GM23338 (cell line): ENCODE measurements at regions not wholly inside any gene's neighbourhood (a gene's known extent, or its start where the extent isn't known, plus 50 kb on each side); places are given as distances from the start of the nearest gene placed in this dataset.

Experiments
- ATAC-seq: fragments of 200-7000 bp; cut with Tn5 transposase; 3 replicates; pipeline ENCODE4 v1.9.1; 2020
- DNase-seq: peaks from one replicate; pipeline ENCODE4 v3.0.0-alpha.2; 2015; ENCODE audit warnings: low spot score
- H2AFZ ChIP-seq: fragments of 200-600 bp; sonication (generic); 2 replicates; pipeline ENCODE4 v1.8.0; 2016; ENCODE audit warnings: antibody characterized with exemption, mild to moderate bottlenecking, moderate library complexity
- H3F3A ChIP-seq: fragments of 200-600 bp; sonication (generic); replicated peaks from 2 replicates; pipeline ENCODE4 v1.8.0; 2017; ENCODE audit warnings: antibody characterized with exemption, mixed run types, low read depth
- H3K27ac ChIP-seq: fragments of 200-600 bp; sonication (generic); 2 replicates; pipeline ENCODE4 v1.6.1; 2016; ENCODE audit warnings: low read depth
- H3K27me3 ChIP-seq: fragments of 200-600 bp; sonication (generic); 2 replicates; pipeline ENCODE4 v1.8.0; 2016; ENCODE audit warnings: mild to moderate bottlenecking, mixed run types, moderate library complexity; ENCODE audit not compliant: insufficient read depth
- H3K36me3 ChIP-seq: fragments of 200-600 bp; sonication (generic); 2 replicates; pipeline ENCODE4 v1.8.0; 2016; ENCODE audit warnings: mild to moderate bottlenecking; ENCODE audit not compliant: insufficient read depth
- H3K4me1 ChIP-seq: fragments of 200-600 bp; sonication (generic); 2 replicates; pipeline ENCODE4 v1.8.0; 2016; ENCODE audit warnings: mild to moderate bottlenecking, moderate library complexity; ENCODE audit not compliant: insufficient read depth
- H3K4me2 ChIP-seq: fragments of 200-600 bp; sonication (generic); 2 replicates; pipeline ENCODE4 v1.7.1; 2017; ENCODE audit warnings: mixed run types
- H3K4me3 ChIP-seq: fragments of 200-600 bp; sonication (generic); 2 replicates; pipeline ENCODE4 v1.6.1; 2016; ENCODE audit warnings: mixed run types
- H3K79me2 ChIP-seq: fragments of 200-600 bp; sonication (generic); replicated peaks from 2 replicates; pipeline ENCODE4 v1.8.0; 2017; ENCODE audit warnings: mild to moderate bottlenecking; ENCODE audit not compliant: insufficient read depth
- H3K9me2 ChIP-seq: fragments of 200-600 bp; sonication (generic); 2 replicates; pipeline ENCODE4 v1.8.0; 2017; ENCODE audit not compliant: insufficient read depth
- H4K20me1 ChIP-seq: fragments of 200-600 bp; sonication (generic); replicated peaks from 2 replicates; pipeline ENCODE4 v1.8.0; 2017; ENCODE audit warnings: mild to moderate bottlenecking; ENCODE audit not compliant: insufficient read depth
- H3K27ac Mint-ChIP-seq: 2 replicates; pipeline ENCODE4 v1.8.0; 2020; ENCODE audit warnings: inconsistent platforms, mild to moderate bottlenecking, moderate library complexity, mixed read lengths
- H3K27me3 Mint-ChIP-seq: 3 replicates; pipeline ENCODE4 v1.8.0; 2022; ENCODE audit warnings: low read depth, mild to moderate bottlenecking, moderate library complexity, mixed read lengths, inconsistent platforms; ENCODE audit not compliant: insufficient read depth, poor library complexity
- H3K36me3 Mint-ChIP-seq: 3 replicates; pipeline ENCODE4 v1.8.0; 2021; ENCODE audit warnings: low read depth, mild to moderate bottlenecking, inconsistent platforms, moderate library complexity, mixed read lengths
- H3K4me1 Mint-ChIP-seq: 3 replicates; pipeline ENCODE4 v1.8.0; 2020; ENCODE audit warnings: mild to moderate bottlenecking, inconsistent platforms, mixed read lengths
- H3K4me3 Mint-ChIP-seq: 3 replicates; pipeline ENCODE4 v1.8.0; 2021; ENCODE audit warnings: moderate library complexity, mild to moderate bottlenecking, inconsistent platforms, mixed read lengths
- H3K9me3 Mint-ChIP-seq: 3 replicates; pipeline ENCODE4 v1.8.0; 2020; ENCODE audit warnings: moderate library complexity, mild to moderate bottlenecking, inconsistent platforms, mixed read lengths
- CTCF ChIP-seq, 2 experiments: fragments of 200-600 bp in 1 of 2; sonication (generic) in 1 of 2; conservative IDR thresholded peaks; 2 replicates each; pipeline versions ENCODE4 v1.5.1 to v1.6.1; 2016 to 2017; ENCODE audit warnings: antibody characterized with exemption in 2 of 2, low read depth in 2 of 2, mild to moderate bottlenecking in 2 of 2, moderate library complexity in 1 of 2
- ETS1 ChIP-seq: IDR thresholded peaks from 2 replicates; pipeline ENCODE4 v1.6.1; 2016; ENCODE audit warnings: antibody characterized with exemption
- EZH2 ChIP-seq: fragments of 200-600 bp; sonication (generic); IDR thresholded peaks from one replicate; pipeline ENCODE4 v1.8.0; 2017; ENCODE audit warnings: antibody characterized with exemption, mild to moderate bottlenecking, low read depth; ENCODE audit not compliant: unreplicated experiment
- JUNB ChIP-seq: IDR thresholded peaks from one replicate; pipeline ENCODE4 v1.6.1; 2016; ENCODE audit warnings: antibody characterized with exemption; ENCODE audit not compliant: unreplicated experiment
- POLR2AphosphoS5 ChIP-seq: IDR thresholded peaks from 2 replicates; pipeline ENCODE4 v1.6.1; 2016; ENCODE audit warnings: antibody characterized with exemption, low read depth
- ZNF331 ChIP-seq: fragments of 250-450 bp; sonication (Bioruptor Pico); IDR thresholded peaks from 2 replicates; pipeline ENCODE4 v1.5.0; 2020; ENCODE audit warnings: low read depth, mild to moderate bottlenecking, moderate library complexity
- ZNF462 ChIP-seq: fragments of 250-450 bp; sonication (Bioruptor Pico); IDR thresholded peaks from 2 replicates; pipeline ENCODE4 v1.5.0; 2020; ENCODE audit warnings: mild to moderate bottlenecking, moderate library complexity

- TF ChIP-seq ZNF462 (CRISPR knock-in tag), result no peak
- TF ChIP-seq EZH2, result no peak
- TF ChIP-seq JUNB, result no peak
- TF ChIP-seq ETS1, result no peak
- no peak for TF ChIP-seq POLR2AphosphoS5
- no peak for TF ChIP-seq ZNF331 (CRISPR knock-in tag)
Measured at GRCh38 chr4:178347111-178347510, 904.9 kb upstream of the AGA start (continued).

- Histone ChIP-seq H3K36me3 (no peaks in the 10 kb centered on the region), H3K4me1 (no peaks in the 10 kb centered on the region), H3K4me3 (no peak overlapping the region), H3K79me2 (no peaks in the 10 kb centered on the region), H4K20me1 (no peaks in the 10 kb centered on the region), H3K9me2 (no peaks in the 10 kb centered on the region), H2AFZ (no peak overlapping the region), H3F3A (no peaks in the 10 kb centered on the region), H3K27ac (no peak overlapping the region), H3K4me2 (no peak overlapping the region), H3K27me3 (no peaks in the 10 kb centered on the region)
- no peak overlapping the region for H3K4me3 Mint-ChIP-seq
- no peaks in the 10 kb centered on the region for H3K4me1 Mint-ChIP-seq
- no peak overlapping the region for H3K27ac Mint-ChIP-seq
- H3K9me3 Mint-ChIP-seq, result no peaks in the 10 kb centered on the region; the same call in 2 of the 3 replicates
- ATAC-seq, result no peak
- peaks cover 5% of the 10 kb centered on the region for H3K27me3 Mint-ChIP-seq
- no peak for DNase-seq
- no peaks in the 10 kb centered on the region for H3K36me3 Mint-ChIP-seq
- no peak for TF ChIP-seq ZNF462 (CRISPR knock-in tag)
- no peak for TF ChIP-seq CTCF (conservative IDR thresholded peaks at IDR 0.05; ENCODE audit: low read depth in 2 of 2)
- no peak for TF ChIP-seq JUNB
- no peak for TF ChIP-seq POLR2AphosphoS5
Measured at GRCh38 chr4:178349601-178350000, 907.4 kb upstream of the AGA start.
